Prostate gland (tissue), 2 donors: ENCODE measurements at regions not wholly inside any gene's neighbourhood (a gene's known extent, or its start where the extent isn't known, plus 50 kb on each side); places are given as distances from the start of the nearest gene placed in this dataset.

Experiments
- CTCF ChIP-seq, 4 experiments: fragments of 200-600 bp in 2 of 4; fragments of 450-650 bp in 2 of 4; sonication (generic) in 2 of 4; IDR thresholded peaks; 1 replicate in 3 of 4; 2 replicates in 1 of 4; pipeline ENCODE4 v1.5.1; 2016 to 2019; ENCODE audit warnings: antibody characterized with exemption in 4 of 4, mild to moderate bottlenecking in 2 of 4, moderate library complexity in 2 of 4
- POLR2A ChIP-seq: fragments of 450-650 bp; IDR thresholded peaks from one replicate; pipeline ENCODE4 v1.6.1; 2016; ENCODE audit warnings: antibody characterized with exemption, mild to moderate bottlenecking

GRCh38 chr9:135340143-135340655 lies 139.4 kb upstream of the PPP1R26 start:
- TF ChIP-seq CTCF (IDR thresholded peaks at IDR 0.05), result no peak
- no peak for TF ChIP-seq POLR2A
